ENCODE measurements at regions not wholly inside any gene's neighbourhood (a gene's known extent, or its start where the extent isn't known, plus 50 kb on each side); places are given as distances from the start of the nearest gene placed in this dataset.
"Not testable (repeated sequence)": the region's sequence is repeated elsewhere in the genome, so short reads cannot be mapped to it uniquely, and the experiment has no call there.

- DNase-seq = no peak
Measured at GRCh38 chr7:146057958-146058357, 58.6 kb upstream of the CNTNAP2 start.

DNA sequence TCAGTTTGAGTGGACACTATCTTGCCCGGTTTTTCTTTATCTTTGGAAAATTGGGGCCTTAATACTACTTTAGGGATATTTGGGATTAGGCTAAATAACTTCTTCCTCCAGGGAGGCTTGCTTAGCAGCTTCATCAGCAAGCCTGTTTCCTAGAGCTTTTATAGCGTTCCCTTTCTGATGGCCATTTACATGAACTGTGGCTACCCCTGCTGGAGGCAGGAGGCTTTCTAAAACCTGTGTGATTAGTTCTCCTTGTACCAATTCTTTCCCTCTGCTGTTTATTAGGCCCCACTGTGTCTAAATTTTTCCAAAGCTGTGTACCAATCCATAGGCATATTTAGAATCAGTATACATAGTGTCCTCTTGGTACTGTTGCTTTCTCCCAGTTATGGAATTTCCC, 61.7 kb upstream of the CNTNAP2 start:
- no peak for DNase-seq

DNA sequence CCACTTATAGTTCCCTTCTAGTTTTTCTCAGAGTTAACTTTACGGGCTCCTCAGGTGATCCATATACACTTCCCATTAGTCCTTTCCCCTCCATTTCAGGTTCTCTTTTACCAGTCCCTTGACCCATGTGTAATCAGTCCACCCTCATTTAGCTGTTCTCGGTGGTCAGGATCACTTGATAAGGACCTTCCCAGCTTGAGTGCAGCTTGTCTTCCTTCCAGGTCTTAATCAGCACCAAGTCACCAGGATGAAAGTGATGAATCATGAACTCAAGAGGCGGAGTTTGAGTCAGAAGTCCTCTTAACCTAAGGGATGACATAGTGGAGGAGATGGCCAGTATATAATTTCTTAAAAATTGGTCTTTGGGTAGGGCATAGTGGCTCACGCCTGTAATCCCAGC, 63.1 kb upstream of the CNTNAP2 start:
- DNase-seq = no peak

DNA sequence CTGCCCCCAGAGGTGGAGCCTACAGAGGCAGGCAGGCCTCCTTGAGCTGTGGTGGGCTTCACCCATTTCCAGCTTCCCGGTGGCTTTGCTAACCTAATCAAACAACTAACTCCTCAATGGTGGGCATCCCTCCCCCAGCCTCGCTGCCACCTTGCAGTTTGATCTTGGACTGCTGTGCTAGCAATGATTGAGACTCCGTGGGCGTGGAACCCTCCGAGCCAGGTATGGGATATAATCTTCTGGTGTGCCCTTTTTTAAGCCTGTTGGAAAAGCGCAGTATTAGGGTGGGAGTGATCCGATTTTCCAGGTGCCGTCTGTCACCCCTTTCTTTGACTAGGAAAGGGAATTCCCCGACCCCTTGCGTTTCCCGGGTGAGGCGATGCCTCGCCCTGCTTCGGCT, 73.3 kb upstream of the CNTNAP2 start:
- DNase-seq = not testable (repeated sequence)

- DNase-seq = no peak
Measured at GRCh38 chr7:146028251-146028750, 88.3 kb upstream of the CNTNAP2 start.

GRCh38 chr7:146027243-146027642, 89.4 kb upstream of the CNTNAP2 start:
- no peak for DNase-seq

- peak; percentile 19 for DNase-seq
Measured at GRCh38 chr7:146022776-146023175, 93.8 kb upstream of the CNTNAP2 start.

- DNase-seq = not testable (repeated sequence)
Measured at GRCh38 chr7:146019041-146020004, 97.3 kb upstream of the CNTNAP2 start.

DNA sequence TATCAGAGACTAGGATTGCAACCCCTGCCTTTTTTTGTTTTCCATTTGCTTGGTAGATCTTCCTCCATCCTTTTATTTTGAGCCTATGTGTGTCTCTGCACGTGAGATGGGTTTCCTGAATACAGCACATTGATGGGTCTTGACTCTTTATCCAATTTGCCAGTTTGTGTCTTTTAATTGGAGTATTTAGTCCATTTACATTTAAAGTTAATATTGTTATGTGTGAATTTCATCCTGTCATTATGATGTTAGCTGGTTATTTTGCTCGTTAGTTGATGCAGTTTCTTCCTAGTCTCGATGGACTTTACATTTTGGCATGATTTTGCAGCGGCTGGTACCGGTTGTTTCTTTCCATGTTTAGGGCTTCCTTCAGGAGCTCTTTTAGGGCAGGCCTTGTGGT, 99.2 kb upstream of the CNTNAP2 start:
- not testable (repeated sequence) for DNase-seq

DNA sequence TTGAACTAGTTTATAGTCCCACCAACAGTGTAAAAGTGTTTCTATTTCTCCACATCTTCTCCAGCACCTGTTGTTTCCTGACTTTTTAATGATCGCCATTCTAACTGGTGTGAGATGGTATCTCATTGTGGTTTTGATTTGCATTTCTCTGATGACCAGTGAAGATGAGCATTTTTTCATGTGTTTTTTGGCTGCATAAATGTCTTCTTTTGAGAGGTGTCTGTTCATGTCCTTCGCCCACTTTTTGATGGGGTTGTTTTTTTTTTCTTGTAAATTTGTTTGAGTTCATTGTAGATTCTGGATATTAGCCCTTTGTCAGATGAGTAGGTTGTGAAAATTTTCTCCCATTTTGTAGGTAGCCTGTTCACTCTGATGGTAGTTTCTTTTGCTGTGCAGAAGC, 102.4 kb upstream of the CNTNAP2 start:
- DNase-seq = not testable (repeated sequence)

DNA sequence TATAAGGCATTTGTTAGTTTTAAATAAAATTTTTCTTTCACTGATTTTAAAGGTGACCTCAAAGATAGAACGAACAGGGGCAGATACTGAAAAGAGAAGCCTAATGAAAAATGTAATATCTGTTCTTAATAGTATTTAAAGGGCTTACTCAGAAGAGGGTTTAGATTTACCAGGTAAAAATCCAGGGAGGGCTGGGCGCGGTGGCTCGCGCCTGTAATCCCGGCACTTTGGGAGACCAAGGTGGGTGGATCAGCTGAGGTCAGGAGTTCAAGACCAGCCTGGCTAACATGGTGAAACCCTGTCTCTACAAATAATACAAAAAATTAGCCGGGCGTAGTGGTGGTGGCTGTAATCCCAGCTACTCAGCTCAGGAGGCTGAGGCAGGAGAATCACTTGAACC, 108.3 kb upstream of the CNTNAP2 start:
- DNase-seq = no peak

- no peak for DNase-seq
Measured at GRCh38 chr7:146004805-146005204, 111.8 kb upstream of the CNTNAP2 start.

- no peak for DNase-seq
Measured at GRCh38 chr7:146002431-146003078, 114.0 kb upstream of the CNTNAP2 start.

DNA sequence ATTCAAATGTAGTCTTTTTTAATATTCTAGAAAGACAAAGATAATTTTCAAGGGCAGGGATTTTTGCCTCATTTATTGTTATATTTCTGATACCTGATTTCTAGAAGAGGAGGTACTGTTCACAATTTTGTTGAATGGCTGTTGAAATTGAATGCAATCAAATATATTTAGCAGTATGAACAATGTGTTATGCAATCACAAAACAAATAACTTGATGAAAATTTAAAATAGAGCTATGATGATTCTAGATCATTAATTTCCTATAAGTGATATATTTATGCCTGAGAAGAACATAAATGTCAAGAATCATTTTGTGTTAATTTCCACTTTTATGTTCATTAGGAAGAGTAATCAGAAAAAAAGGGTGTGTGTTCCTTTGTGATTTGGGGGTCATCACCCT, 114.6 kb upstream of the CNTNAP2 start:
- DNase-seq = no peak

DNA sequence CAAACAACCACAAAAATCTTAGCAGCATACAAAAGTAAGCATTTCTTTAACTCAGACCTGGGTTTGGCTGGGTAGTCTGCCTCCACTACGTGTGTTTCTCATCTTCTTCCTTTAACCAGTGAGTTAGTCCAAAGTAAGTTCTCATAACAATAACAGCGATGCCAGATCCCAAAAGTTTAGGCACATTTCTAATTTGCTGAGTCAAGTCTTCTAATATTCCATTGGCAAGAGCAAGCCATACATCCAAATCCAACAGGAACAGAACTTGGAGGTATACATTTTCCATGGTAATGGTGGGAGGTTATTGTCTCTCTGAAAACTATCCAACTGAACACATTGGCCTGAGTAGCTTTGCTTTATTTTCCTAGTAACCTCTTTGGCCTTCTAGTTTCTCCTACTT, 115.7 kb upstream of the CNTNAP2 start:
- DNase-seq = no peak

- DNase-seq = no peak
Measured at GRCh38 chr7:145989469-145989868, 127.1 kb upstream of the CNTNAP2 start.

DNA sequence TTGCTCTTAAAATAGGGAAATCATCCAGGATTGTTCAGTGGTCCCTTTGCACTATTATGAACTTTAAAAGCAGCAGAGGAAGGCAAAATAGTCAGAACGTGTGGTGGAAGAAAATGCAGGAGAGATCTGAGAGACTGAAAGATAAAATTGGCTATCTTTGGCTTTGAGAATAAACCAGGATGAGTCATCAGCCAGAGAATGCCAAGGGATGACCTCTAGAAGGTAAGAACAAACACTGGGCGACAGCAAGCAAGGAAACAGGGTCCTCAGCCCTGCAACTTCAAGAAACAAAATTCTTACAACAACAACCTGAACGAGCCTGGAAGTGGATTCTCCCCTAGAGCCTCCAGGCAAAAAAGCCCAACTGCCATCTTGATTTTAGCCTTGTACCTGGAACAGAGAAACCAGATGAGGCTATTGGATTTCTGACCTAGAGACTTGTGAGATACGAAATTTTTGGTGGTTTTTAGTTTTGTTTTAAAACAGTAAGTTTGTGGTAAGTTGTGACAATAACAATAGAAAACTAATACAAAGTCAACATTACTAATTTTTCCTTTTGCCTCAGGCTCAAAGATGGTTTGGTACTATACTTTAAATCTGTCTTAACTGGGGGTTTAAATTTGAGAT, 130.2 kb upstream of the CNTNAP2 start:
- DNase-seq = no peak

- peak; percentile 2 for DNase-seq
Measured at GRCh38 chr7:145978769-145979168, 137.8 kb upstream of the CNTNAP2 start.

- DNase-seq = no peak
Measured at GRCh38 chr7:145959981-145960380, 156.6 kb upstream of the CNTNAP2 start.

GRCh38 chr7:145957160-145957890, 159.3 kb upstream of the CNTNAP2 start:
- no peak for DNase-seq

- no peak for DNase-seq
Measured at GRCh38 chr7:145951566-145951965, 165.0 kb upstream of the CNTNAP2 start.

DNA sequence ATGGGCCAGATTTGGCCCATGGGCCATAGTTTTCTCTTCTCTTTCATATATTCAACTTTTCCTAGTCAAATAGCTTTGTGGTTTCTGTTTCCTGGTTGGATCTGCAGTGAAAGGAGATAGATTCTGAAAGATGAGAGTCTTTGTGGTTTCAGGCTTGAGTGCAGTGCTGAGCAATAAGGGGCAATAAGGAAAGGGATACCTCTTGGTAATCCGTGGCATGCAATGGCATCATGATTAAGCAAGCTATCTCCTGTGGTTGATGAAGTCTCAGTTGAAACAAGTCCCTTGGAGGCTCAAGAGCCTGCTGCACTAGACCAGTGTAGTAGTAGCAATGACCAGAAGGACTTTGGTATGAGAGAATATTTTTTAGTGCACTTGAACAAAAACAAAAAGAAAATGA, 187.7 kb upstream of the CNTNAP2 start:
- no peak for DNase-seq

GRCh38 chr7:145919712-145920111, 196.9 kb upstream of the CNTNAP2 start:
- DNase-seq = no peak
